Tibial artery (tissue), 4 donors: ENCODE measurements at regions not wholly inside any gene's neighbourhood (a gene's known extent, or its start where the extent isn't known, plus 50 kb on each side); places are given as distances from the start of the nearest gene placed in this dataset.

Source experiments
- DNase-seq, 2 donors: peaks; one replicate each; pipeline ENCODE4 v3.0.0-alpha.2; 2019
- H3K27ac ChIP-seq, 2 donors: fragments of 200-600 bp; sonication (generic) in 1 of 2; 1 replicate in 1 of 2; 2 replicates in 1 of 2; pipeline ENCODE4 v1.5.1; 2018 to 2019; ENCODE audit warnings: mild to moderate bottlenecking in 1 of 2
- H3K27me3 ChIP-seq, 2 donors: fragments of 200-600 bp; sonication (generic) in 1 of 2; one replicate each; pipeline versions ENCODE4 v1.5.1 to v1.6.0; 2016 to 2019
- H3K36me3 ChIP-seq, 3 donors: fragments of 200-600 bp; sonication (generic) in 2 of 3; one replicate each; pipeline ENCODE4 v1.5.1; 2016 to 2019; ENCODE audit warnings: mild to moderate bottlenecking in 2 of 3
- H3K4me1 ChIP-seq, 4 donors: fragments of 200-600 bp; sonication (generic) in 2 of 4; 1 replicate in 3 of 4; 2 replicates in 1 of 4; pipeline ENCODE4 v1.5.1; 2016 to 2019
- H3K4me3 ChIP-seq, 2 donors: fragments of 200-600 bp; sonication (generic) in 1 of 2; 1 replicate in 1 of 2; 2 replicates in 1 of 2; pipeline ENCODE4 v1.5.1; 2018 to 2019; ENCODE audit warnings: mild to moderate bottlenecking in 2 of 2
- H3K9me3 ChIP-seq, 3 donors: fragments of 200-600 bp; sonication (generic) in 1 of 3; one replicate each; pipeline ENCODE4 v1.5.1; 2016 to 2019
- intact Hi-C: fragments of 100-400 bp; cut with DNase I; formaldehyde crosslinking; loops from one replicate; pipeline ENCODE4 v1.15.0; 2023; ENCODE audit warnings: low total_unique reads
- TF ChIP-seq, protein P1 (sequence below), 2 experiments: fragments of 200-600 bp in 1 of 2; fragments of 450-650 bp in 1 of 2; IDR thresholded peaks; one replicate each; pipeline ENCODE4 v1.5.1; 2017 to 2019; ENCODE audit warnings: antibody characterized with exemption in 2 of 2, mild to moderate bottlenecking in 1 of 2, moderate library complexity in 1 of 2

DNA sequence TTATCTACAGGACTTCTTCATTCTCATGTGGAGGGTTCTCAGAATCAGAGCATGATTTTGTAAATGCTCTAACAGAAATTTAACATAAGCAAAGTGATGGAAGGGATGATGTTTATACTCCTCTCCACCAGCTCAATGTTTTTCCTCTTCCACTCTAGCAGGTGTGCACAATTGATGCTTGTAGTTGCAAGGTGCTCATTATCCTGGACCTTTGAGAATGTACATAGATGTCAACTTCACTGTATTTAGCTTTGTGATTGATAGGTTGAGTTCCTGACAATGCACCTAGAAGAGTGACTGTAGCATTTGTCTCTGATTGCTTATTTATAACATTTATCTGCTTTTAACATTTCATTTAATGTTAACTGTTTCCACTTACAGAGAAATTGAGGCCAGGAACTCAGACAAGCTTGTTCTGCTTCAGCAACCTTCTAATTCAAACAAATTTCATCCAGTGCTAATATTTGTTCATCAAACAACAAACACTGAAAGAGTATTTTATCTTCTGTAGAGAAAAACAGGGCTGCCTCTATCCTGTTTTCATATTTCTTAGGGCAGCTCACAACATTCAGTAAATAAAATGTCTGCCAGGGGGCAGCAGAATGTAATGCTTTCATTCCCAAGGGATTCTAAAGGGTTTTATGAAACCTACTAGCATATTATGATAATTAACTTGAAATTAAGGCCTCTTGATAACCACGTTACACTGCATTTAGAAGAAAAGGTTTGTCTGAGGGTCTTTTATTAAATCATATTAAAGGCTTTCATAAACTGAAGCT, 127.9 kb upstream of the NOL4 start:
- Histone ChIP-seq H3K27me3 (no peaks in the 10 kb centered on the region), H3K9me3 (no peaks in the 10 kb centered on the region), H3K36me3 (no peaks in the 10 kb centered on the region), H3K4me1 (peaks cover 0 to 10% (median 2%) of the 10 kb centered on the region in 4 donors), H3K27ac (no peak overlapping the region), H3K4me3 (no peak overlapping the region)
- TF ChIP-seq, protein P1, sequence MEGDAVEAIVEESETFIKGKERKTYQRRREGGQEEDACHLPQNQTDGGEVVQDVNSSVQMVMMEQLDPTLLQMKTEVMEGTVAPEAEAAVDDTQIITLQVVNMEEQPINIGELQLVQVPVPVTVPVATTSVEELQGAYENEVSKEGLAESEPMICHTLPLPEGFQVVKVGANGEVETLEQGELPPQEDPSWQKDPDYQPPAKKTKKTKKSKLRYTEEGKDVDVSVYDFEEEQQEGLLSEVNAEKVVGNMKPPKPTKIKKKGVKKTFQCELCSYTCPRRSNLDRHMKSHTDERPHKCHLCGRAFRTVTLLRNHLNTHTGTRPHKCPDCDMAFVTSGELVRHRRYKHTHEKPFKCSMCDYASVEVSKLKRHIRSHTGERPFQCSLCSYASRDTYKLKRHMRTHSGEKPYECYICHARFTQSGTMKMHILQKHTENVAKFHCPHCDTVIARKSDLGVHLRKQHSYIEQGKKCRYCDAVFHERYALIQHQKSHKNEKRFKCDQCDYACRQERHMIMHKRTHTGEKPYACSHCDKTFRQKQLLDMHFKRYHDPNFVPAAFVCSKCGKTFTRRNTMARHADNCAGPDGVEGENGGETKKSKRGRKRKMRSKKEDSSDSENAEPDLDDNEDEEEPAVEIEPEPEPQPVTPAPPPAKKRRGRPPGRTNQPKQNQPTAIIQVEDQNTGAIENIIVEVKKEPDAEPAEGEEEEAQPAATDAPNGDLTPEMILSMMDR (IDR thresholded peaks at IDR 0.05), result no peak
- DNase-seq, result no peak
- intact Hi-C loops, result no loop called here

DNA sequence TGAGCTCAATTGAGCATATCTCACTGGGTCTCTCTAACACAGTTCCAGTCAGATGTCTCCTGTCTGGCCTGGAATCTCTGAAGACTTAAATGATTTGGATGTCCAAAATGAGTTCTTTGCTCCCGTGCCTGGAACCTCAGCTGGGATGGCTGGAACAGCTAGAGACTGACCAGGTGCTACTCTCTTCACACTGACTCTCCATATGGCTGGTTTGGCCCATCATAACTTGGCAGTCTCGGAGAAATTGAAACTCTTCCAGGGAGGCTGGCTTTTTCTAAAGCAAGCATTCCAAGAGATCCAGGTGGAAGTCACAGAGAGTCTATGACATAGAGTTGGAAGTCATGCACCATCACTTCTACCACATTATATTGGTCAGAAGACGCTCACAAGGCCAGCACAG, 129.6 kb upstream of the NOL4 start:
- no peaks in the 10 kb centered on the region for H3K36me3 ChIP-seq
- no peak overlapping the region for H3K4me3 ChIP-seq
- peaks cover 0 to 10% (median 2%) of the 10 kb centered on the region in 4 donors for H3K4me1 ChIP-seq
- no peaks in the 10 kb centered on the region for H3K27me3 ChIP-seq
- intact Hi-C loops, result no loop called here
- TF ChIP-seq, protein P1 (IDR thresholded peaks at IDR 0.05), result no peak
- DNase-seq, result no peak
- H3K27ac ChIP-seq, result no peak overlapping the region
- H3K9me3 ChIP-seq, result no peaks in the 10 kb centered on the region

DNA sequence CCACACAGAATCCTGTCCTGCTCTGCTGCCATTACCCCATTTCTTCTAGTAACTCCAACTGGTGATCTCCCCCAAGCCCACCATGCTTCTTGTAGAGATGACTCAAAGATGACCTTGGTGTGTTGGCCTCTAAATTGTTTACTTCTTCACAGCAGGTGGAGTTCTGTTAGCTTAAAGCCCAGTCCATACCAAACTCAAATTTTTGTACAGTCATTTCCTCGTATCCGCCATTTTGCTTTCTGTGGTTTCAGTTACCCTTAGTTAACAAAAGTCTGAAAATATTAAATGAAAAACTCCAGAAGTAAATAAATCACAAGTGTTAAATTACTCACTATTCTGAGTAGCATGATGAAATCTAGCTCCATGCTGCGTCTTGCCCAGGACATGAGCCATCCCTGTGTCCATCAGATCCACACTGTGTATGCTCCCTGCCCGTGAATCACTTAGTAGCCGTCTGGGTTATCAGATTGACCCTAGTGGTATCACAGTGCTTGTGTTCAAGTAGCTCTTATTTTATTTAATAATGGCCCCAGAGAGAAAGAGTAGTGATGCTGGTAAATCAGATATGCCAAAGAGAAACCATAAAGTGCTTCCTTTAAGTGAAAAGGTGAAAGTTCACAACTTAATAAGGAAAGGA, 133.3 kb upstream of the NOL4 start:
- Histone ChIP-seq H3K27ac (no peak overlapping the region), H3K4me1 (peaks cover 0 to 5% (median 2%) of the 10 kb centered on the region in 4 donors), H3K9me3 (no peaks in the 10 kb centered on the region), H3K4me3 (no peak overlapping the region), H3K36me3 (no peaks in the 10 kb centered on the region), H3K27me3 (no peaks in the 10 kb centered on the region)
- intact Hi-C loops, result no loop called here
- TF ChIP-seq, protein P1 (IDR thresholded peaks at IDR 0.05), result no peak
- DNase-seq, result no peak

- DNase-seq, result no peak
- H3K9me3 ChIP-seq, result no peaks in the 10 kb centered on the region
- H3K27ac ChIP-seq, result no peak overlapping the region
- TF ChIP-seq, protein P1 (IDR thresholded peaks at IDR 0.05), result no peak
- H3K4me3 ChIP-seq, result no peak overlapping the region
- intact Hi-C loops, result no loop called here
- H3K36me3 ChIP-seq, result no peaks in the 10 kb centered on the region
- no peaks in the 10 kb centered on the region for H3K27me3 ChIP-seq
- H3K4me1 ChIP-seq, result no peaks in the 10 kb centered on the region
Measured at GRCh38 chr18:34358923-34359322, 134.2 kb upstream of the NOL4 start.

DNA sequence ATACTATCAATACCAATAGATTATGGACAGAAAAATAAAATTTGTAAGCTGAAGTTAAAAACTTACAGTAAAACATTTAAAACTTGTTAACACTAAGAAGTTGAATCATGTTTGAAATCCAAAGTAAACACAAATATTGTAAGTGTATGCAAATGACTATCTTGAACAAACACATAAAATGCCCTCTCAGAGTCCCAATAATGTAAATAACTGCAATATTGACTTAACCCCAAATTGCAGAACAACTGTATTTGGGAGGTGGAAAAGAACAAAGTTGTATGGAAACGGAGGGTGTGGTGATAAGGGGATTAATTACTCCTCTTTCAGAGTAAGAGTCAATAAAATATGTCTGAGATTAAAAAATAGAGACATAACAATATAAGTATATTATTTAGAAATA, 140.0 kb upstream of the NOL4 start:
- H3K4me3 ChIP-seq, result no peak overlapping the region
- TF ChIP-seq, protein P1 (IDR thresholded peaks at IDR 0.05), result no peak
- intact Hi-C loops, result no loop called here
- H3K36me3 ChIP-seq, result no peaks in the 10 kb centered on the region
- H3K4me1 ChIP-seq, result no peaks in the 10 kb centered on the region
- DNase-seq, result no peak
- H3K27me3 ChIP-seq, result no peaks in the 10 kb centered on the region
- H3K27ac ChIP-seq, result no peak overlapping the region
- H3K9me3 ChIP-seq, result no peaks in the 10 kb centered on the region
